ENCODE measurements at regions not wholly inside any gene's neighbourhood (a gene's known extent, or its start where the extent isn't known, plus 50 kb on each side); places are given as distances from the start of the nearest gene placed in this dataset.

DNA sequence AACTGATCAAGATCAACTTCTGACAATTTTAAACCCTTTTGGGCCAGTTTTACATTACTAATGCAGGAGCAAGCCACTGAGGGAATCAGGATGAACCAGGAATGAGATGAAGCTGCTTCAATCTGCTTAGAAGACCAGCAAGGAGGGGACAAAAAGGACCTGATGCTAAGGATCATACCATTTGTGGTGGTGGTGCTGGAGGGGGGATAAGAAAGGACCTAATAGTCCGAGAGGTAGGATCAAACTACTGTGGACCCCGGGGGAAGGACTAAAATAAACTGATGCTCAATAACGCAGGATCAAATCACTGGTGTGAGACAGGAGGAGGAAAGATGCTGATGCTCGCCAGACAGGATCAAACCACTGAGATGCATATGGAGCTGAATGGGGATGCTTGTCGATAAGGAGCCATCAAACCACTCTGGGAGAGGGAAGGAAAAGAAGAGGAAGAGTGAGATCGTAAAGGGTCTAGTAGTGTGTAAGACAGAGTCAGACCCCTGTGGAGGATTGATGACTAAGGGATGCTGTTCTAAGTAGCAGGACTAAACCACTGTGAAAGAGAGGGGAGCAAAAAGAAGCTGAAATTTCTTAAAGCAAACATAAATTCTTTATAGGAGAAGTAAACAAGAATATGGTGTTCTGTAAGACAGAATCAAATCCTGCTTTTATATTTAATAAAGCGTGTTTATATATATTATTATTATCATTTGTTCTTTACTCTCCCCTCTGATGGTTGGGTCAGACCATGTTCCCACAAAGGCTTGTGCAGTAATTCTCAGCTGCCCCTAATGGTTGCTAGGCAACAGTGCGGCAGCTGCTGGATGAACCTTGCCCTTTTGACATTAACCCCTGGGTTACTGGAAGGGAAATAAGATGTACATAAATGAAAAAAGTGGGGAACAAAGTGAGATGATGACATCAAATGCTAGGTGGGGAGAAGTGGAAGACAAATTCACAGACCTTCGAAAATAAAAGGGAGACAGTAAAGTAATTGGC is 432.5 kb upstream of the FGF16 start:
- no peak overlapping the region for H2BK15ac ChIP-seq (ENCODE audit: low read depth, low read length)
- no peaks in the 10 kb centered on the region for H3K36me3 ChIP-seq (ENCODE audit: control insufficient read depth, insufficient read depth, low read length)
- WGBS, 2 experiments (ENCODE audit: extremely low coverage in 2 of 2, insufficient read length in 1 of 2), result 6% methylated on average over 4 of the region's 9 CpGs; no CpG with 5 or more reads in 1 of the 2 experiments
- no TSS peak for BruUV-seq (replicated peaks)
- H3K4ac ChIP-seq (ENCODE audit: low read depth, low read length), result no peak overlapping the region
- no peak overlapping the region for H4K5ac ChIP-seq (ENCODE audit: low read depth, low read length)
- H2BK20ac ChIP-seq (ENCODE audit: low read depth, low read length), result no peak overlapping the region
- H3K18ac ChIP-seq (ENCODE audit: low read depth, low read length), result no peak overlapping the region
- in situ Hi-C loops (cut with MboI; ENCODE audit: low sequenced_read_pairs), result no loop called here
- H3K9ac ChIP-seq (ENCODE audit: low read depth, low read length), result no peak overlapping the region
- intact Hi-C loops (cut with micrococcal nuclease), result no loop called here
- no peak overlapping the region for H2BK120ac ChIP-seq (ENCODE audit: low read depth, low read length)
- H3K4me3 ChIP-seq (ENCODE audit: insufficient read depth, low read depth, low read length), result no peak overlapping the region
- no peak for DNase-seq
- POLR2A ChIA-PET (ENCODE audit: unreplicated experiment), result no interaction called here
- H3K23ac ChIP-seq (ENCODE audit: low read depth, low read length), result no peak overlapping the region
- H3K79me1 ChIP-seq (ENCODE audit: low read depth in 1 of 2, low read length in 2 of 2), result no peaks in the 10 kb centered on the region
- H2AK5ac ChIP-seq (ENCODE audit: low read depth, low read length), result no peak overlapping the region
- H2AFZ ChIP-seq (replicated peaks; ENCODE audit: low read length, poor library complexity), result no peak overlapping the region
- dilution Hi-C loops (cut with HindIII; ENCODE audit: low sequenced_read_pairs, unreplicated experiment), result no loop called here
- no peak overlapping the region for H3K4me2 ChIP-seq (ENCODE audit: low read depth, low read length)
- H3K9me1 ChIP-seq (ENCODE audit: insufficient read depth, low read length), result no peaks in the 10 kb centered on the region
- no peak overlapping the region for H4K8ac ChIP-seq (ENCODE audit: low read depth in 2 of 2, low read length in 2 of 2)
- no peak for ATAC-seq (ENCODE audit: low read depth)
- H4K20me1 ChIP-seq (ENCODE audit: insufficient read depth, low read length), result no peaks in the 10 kb centered on the region
- CTCF ChIA-PET, result no interaction called here
- no peaks in the 10 kb centered on the region for H3K9me3 ChIP-seq (ENCODE audit: control insufficient read depth, insufficient read depth, low read length)
- no peaks in the 10 kb centered on the region; the same call in 1 of the 2 replicates for H3K27me3 ChIP-seq (ENCODE audit: control insufficient read depth, insufficient read depth, low read length)
- no peak overlapping the region for H3K14ac ChIP-seq (replicated peaks; ENCODE audit: low read depth, low read length)
- no peak overlapping the region for H3K56ac ChIP-seq (ENCODE audit: extremely low read depth, insufficient read depth, low read length)
- no peak overlapping the region for H3K27ac ChIP-seq (ENCODE audit: insufficient read depth, low read length)
- no peak overlapping the region for H2BK5ac ChIP-seq (ENCODE audit: low read depth, low read length, poor library complexity, severe bottlenecking)
- TF ChIP-seq ELK1 (IDR thresholded peaks at IDR 0.05; ENCODE audit: borderline replicate concordance, low read depth, low read length), result no peak
- no peak for TF ChIP-seq FOS (IDR thresholded peaks at IDR 0.05; ENCODE audit: low read depth, low read length)
- TF ChIP-seq NFE2L2 (IDR thresholded peaks at IDR 0.05; ENCODE audit: low read depth, low read length), result no peak
- no peak for TF ChIP-seq CHD1 (IDR thresholded peaks at IDR 0.05; ENCODE audit: low read depth, low read length)
- TF ChIP-seq, protein P1, sequence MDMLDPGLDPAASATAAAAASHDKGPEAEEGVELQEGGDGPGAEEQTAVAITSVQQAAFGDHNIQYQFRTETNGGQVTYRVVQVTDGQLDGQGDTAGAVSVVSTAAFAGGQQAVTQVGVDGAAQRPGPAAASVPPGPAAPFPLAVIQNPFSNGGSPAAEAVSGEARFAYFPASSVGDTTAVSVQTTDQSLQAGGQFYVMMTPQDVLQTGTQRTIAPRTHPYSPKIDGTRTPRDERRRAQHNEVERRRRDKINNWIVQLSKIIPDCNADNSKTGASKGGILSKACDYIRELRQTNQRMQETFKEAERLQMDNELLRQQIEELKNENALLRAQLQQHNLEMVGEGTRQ (IDR thresholded peaks at IDR 0.05; ENCODE audit: low read depth, low read length), result no peak
- no peak for TF ChIP-seq RFX5 (IDR thresholded peaks at IDR 0.05; ENCODE audit: low read depth, low read length)
- no peak for TF ChIP-seq POLR2A (IDR thresholded peaks at IDR 0.05; ENCODE audit: low read depth, low read length)
- TF ChIP-seq MAFK (IDR thresholded peaks at IDR 0.05; ENCODE audit: low read depth, low read length), result no peak
- TF ChIP-seq MAZ (IDR thresholded peaks at IDR 0.05; ENCODE audit: borderline replicate concordance, low read depth, low read length), result no peak
- no peak for TF ChIP-seq MXI1 (IDR thresholded peaks at IDR 0.05; ENCODE audit: borderline replicate concordance, low read depth, low read length)
- TF ChIP-seq RAD21 (IDR thresholded peaks at IDR 0.05; ENCODE audit: low read length), result no peak
- no peak for TF ChIP-seq SMC3 (IDR thresholded peaks at IDR 0.05; ENCODE audit: low read depth, low read length)
- no peak for TF ChIP-seq CTCF (conservative IDR thresholded peaks at IDR 0.05; ENCODE audit: low read depth, low read length)
- H2AK9ac ChIP-seq (replicated peaks; ENCODE audit: low read depth, low read length, poor library complexity), result no peak overlapping the region
- H3K4me1 ChIP-seq (ENCODE audit: control insufficient read depth, insufficient read depth, low read length), result no peaks in the 10 kb centered on the region
- H4K91ac ChIP-seq (ENCODE audit: insufficient read depth, low read depth, low read length), result no peak overlapping the region

Data from IMR-90 (cell line).